Caco-2 (cell line): ENCODE measurements at regions not wholly inside any gene's neighbourhood (a gene's known extent, or its start where the extent isn't known, plus 50 kb on each side); places are given as distances from the start of the nearest gene placed in this dataset.

Experiments
- BruUV-seq: library from RNA; stranded (reverse); fragments of 400-500 nt; replicated peaks from 2 replicates; lab custom pipeline; 2021; lab: Mats Ljungman, UMichigan
- CTCF ChIA-PET: fragments of 300-600 bp; sonication (Branson Sonifier 250); formaldehyde crosslinking; loops from one replicate; lab custom pipeline; 2022; ENCODE audit warnings: antibody characterized with exemption; lab: Charles Lee
- POLR2A ChIA-PET: fragments of 300-600 bp; sonication (Branson Sonifier 250); formaldehyde crosslinking; loops from one replicate; lab custom pipeline; 2022; ENCODE audit warnings: antibody characterized with exemption; lab: Charles Lee
- DNase-seq, 2 experiments: peaks; one replicate each; pipeline versions ENCODE4 v3.0.0 to v3.0.0-alpha.2; 2020 to 2022
- H3K27me3 ChIP-seq: replicated peaks from 2 replicates; pipeline ENCODE4 v1.6.0; 2011; ENCODE audit warnings: low read length; ENCODE audit not compliant: control insufficient read depth, insufficient read depth
- H3K36me3 ChIP-seq: 2 replicates; pipeline ENCODE4 v1.5.1; 2011; ENCODE audit warnings: low read length; ENCODE audit not compliant: control insufficient read depth, insufficient read depth
- H3K4me1 ChIP-seq: fragments of 250-450 bp; sonication (Bioruptor Pico); 2 replicates; pipeline ENCODE4 v1.5.1; 2020; ENCODE audit warnings: mild to moderate bottlenecking
- H3K4me3 ChIP-seq: 2 replicates; pipeline ENCODE4 v1.5.1; 2011; ENCODE audit warnings: low read depth, mild to moderate bottlenecking, control low read depth, low read length
- H3K9me3 ChIP-seq: fragments of 250-450 bp; sonication (Bioruptor Pico); 2 replicates; pipeline ENCODE4 v1.5.1; 2020; ENCODE audit warnings: mild to moderate bottlenecking, moderate library complexity
- H3K27ac Mint-ChIP-seq: one replicate; pipeline ENCODE4 v1.8.0; 2022; ENCODE audit warnings: mixed read lengths; ENCODE audit not compliant: unreplicated experiment
- H3K27me3 Mint-ChIP-seq: one replicate; pipeline ENCODE4 v1.8.0; 2022; ENCODE audit warnings: mixed read lengths; ENCODE audit not compliant: insufficient read depth, unreplicated experiment
- H3K36me3 Mint-ChIP-seq: one replicate; pipeline ENCODE4 v1.8.0; 2022; ENCODE audit warnings: mild to moderate bottlenecking, mixed read lengths; ENCODE audit not compliant: insufficient read depth, unreplicated experiment
- H3K4me1 Mint-ChIP-seq: one replicate; pipeline ENCODE4 v1.8.0; 2022; ENCODE audit warnings: low read depth, mixed read lengths; ENCODE audit not compliant: unreplicated experiment
- H3K4me3 Mint-ChIP-seq: one replicate; pipeline ENCODE4 v1.8.0; 2022; ENCODE audit warnings: mild to moderate bottlenecking, moderate library complexity, mixed read lengths; ENCODE audit not compliant: unreplicated experiment
- H3K9me3 Mint-ChIP-seq: one replicate; pipeline ENCODE4 v1.8.0; 2022; ENCODE audit warnings: mixed read lengths; ENCODE audit not compliant: unreplicated experiment
- CTCF ChIP-seq, 2 experiments: fragments of 200-600 bp in 1 of 2; IDR thresholded peaks; 1 replicate in 1 of 2; 2 replicates in 1 of 2; pipeline versions ENCODE4 v1.5.1 to v1.8.0; 2011 to 2022; ENCODE audit warnings: antibody characterized with exemption in 1 of 2, control low read depth in 1 of 2, inconsistent platforms in 1 of 2, low read depth in 1 of 2, low read length in 1 of 2, mild to moderate bottlenecking in 1 of 2, moderate library complexity in 1 of 2; ENCODE audit not compliant: insufficient read depth in 1 of 2, severe bottlenecking in 1 of 2, unreplicated experiment in 1 of 2
- intact Hi-C: fragments of 100-400 bp; cut with micrococcal nuclease; formaldehyde crosslinking; loops from one replicate; pipeline ENCODE4 v1.10.0; 2022; ENCODE audit not compliant: unreplicated experiment

DNA sequence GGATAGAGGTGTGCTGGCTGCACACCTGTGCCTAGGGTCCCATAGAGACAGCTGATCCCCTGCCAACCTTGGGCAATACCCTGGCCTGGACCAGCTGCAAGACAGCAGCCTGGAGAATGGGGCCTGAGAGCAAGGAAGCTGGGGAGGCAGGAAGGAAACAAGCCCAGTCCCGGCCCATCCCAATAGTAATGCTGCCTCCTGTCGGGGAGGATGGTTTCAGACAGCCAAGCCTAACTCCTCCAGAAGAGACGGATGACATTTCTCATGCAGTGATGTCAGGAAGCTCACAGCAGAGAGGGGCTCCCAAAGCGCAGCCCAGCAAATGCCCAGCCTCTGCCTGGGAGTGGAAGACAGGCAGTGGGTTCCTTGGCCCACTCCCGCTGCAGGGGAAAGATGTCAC is 408.8 kb downstream of the OCA2 start:
- H3K4me1 Mint-ChIP-seq, result no peaks in the 10 kb centered on the region
- Histone ChIP-seq H3K27me3 (no peaks in the 10 kb centered on the region), H3K9me3 (peaks cover 4% of the 10 kb centered on the region; the same call in 1 of the 2 replicates), H3K36me3 (no peaks in the 10 kb centered on the region), H3K4me3 (no peak overlapping the region), H3K4me1 (no peaks in the 10 kb centered on the region)
- no peaks in the 10 kb centered on the region for H3K36me3 Mint-ChIP-seq
- no peak for DNase-seq
- no TSS peak for BruUV-seq
- peaks cover 24% of the 10 kb centered on the region for H3K9me3 Mint-ChIP-seq
- no peak overlapping the region for H3K27ac Mint-ChIP-seq
- ChIA-PET POLR2A (no interaction called here), CTCF (no interaction called here)
- no peak for TF ChIP-seq CTCF (IDR thresholded peaks at IDR 0.05; ENCODE audit: insufficient read depth in 1 of 2, low read depth in 1 of 2, low read length in 1 of 2, severe bottlenecking in 1 of 2, unreplicated experiment in 1 of 2)
- intact Hi-C loops, result no loop called here
- no peaks in the 10 kb centered on the region for H3K27me3 Mint-ChIP-seq
- H3K4me3 Mint-ChIP-seq, result no peak overlapping the region

DNA sequence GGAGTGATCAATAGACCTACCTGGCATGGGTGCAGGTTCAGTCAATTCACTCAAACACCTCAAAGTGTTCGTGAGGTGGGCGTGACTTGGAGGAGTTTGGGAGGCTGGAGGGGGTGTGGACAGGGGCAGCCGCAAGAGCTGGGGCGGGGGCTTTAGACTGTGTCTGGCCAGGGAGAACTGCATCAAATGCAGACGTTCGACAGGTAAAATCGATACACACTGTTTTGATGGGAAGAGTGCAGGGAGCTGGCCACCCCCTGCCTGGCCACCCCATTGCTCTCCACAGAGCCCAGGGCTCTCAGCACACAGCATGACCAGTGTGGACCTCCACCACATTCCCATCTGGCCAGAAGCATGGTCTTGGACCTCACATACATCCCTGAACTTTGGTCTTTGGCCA is 412.1 kb downstream of the OCA2 start:
- Histone ChIP-seq H3K27me3 (no peaks in the 10 kb centered on the region), H3K4me1 (no peaks in the 10 kb centered on the region), H3K36me3 (no peaks in the 10 kb centered on the region), H3K4me3 (no peak overlapping the region), H3K9me3 (no peaks in the 10 kb centered on the region)
- intact Hi-C loops, result no loop called here
- H3K4me1 Mint-ChIP-seq, result no peaks in the 10 kb centered on the region
- H3K27me3 Mint-ChIP-seq, result no peaks in the 10 kb centered on the region
- POLR2A ChIA-PET, result no interaction called here
- TF ChIP-seq CTCF (IDR thresholded peaks at IDR 0.05; ENCODE audit: insufficient read depth in 1 of 2, low read depth in 1 of 2, low read length in 1 of 2, severe bottlenecking in 1 of 2, unreplicated experiment in 1 of 2), result no peak
- no TSS peak for BruUV-seq
- peaks cover 30% of the 10 kb centered on the region for H3K9me3 Mint-ChIP-seq
- no peak overlapping the region for H3K27ac Mint-ChIP-seq
- CTCF ChIA-PET, result no interaction called here
- no peak overlapping the region for H3K4me3 Mint-ChIP-seq
- no peaks in the 10 kb centered on the region for H3K36me3 Mint-ChIP-seq
- no peak for DNase-seq

- no peak for TF ChIP-seq CTCF (IDR thresholded peaks at IDR 0.05; ENCODE audit: insufficient read depth in 1 of 2, low read depth in 1 of 2, low read length in 1 of 2, severe bottlenecking in 1 of 2, unreplicated experiment in 1 of 2)
- Histone ChIP-seq H3K9me3 (no peaks in the 10 kb centered on the region), H3K36me3 (no peaks in the 10 kb centered on the region), H3K4me1 (no peaks in the 10 kb centered on the region), H3K27me3 (no peaks in the 10 kb centered on the region), H3K4me3 (no peak overlapping the region)
- POLR2A ChIA-PET, result no interaction called here
- H3K4me1 Mint-ChIP-seq, result no peaks in the 10 kb centered on the region
- H3K9me3 Mint-ChIP-seq, result peaks cover 27% of the 10 kb centered on the region
- H3K4me3 Mint-ChIP-seq, result no peak overlapping the region
- H3K36me3 Mint-ChIP-seq, result no peaks in the 10 kb centered on the region
- H3K27ac Mint-ChIP-seq, result no peak overlapping the region
- CTCF ChIA-PET, result interaction anchor here (0.6 kb wide), 1 partner anchor 113 kb away, joined by 4 read pairs; no protein-coding TSS in a partner anchor
- no TSS peak for BruUV-seq
- no peaks in the 10 kb centered on the region for H3K27me3 Mint-ChIP-seq
- intact Hi-C loops, result no loop called here
- no peak for DNase-seq
Measured at GRCh38 chr15:27686369-27686768, 412.7 kb downstream of the OCA2 start.
